ENCODE measurements at regions not wholly inside any gene's neighbourhood (a gene's known extent, or its start where the extent isn't known, plus 50 kb on each side); places are given as distances from the start of the nearest gene placed in this dataset.

- DNase-seq, result no peak
Observed at GRCh38 chr1:69363236-69363635, 204.5 kb upstream of the LRRC7 start.

GRCh38 chr1:69373520-69373919 is 194.2 kb upstream of the LRRC7 start:
- DNase-seq, result no peak

- no peak for DNase-seq
Observed at GRCh38 chr1:69376408-69376807, 191.3 kb upstream of the LRRC7 start.

GRCh38 chr1:69377507-69377906 is 190.2 kb upstream of the LRRC7 start:
- no peak for DNase-seq

GRCh38 chr1:69388044-69388443 is 179.7 kb upstream of the LRRC7 start:
- no peak for DNase-seq

GRCh38 chr1:69400128-69400527 is 167.6 kb upstream of the LRRC7 start:
- no peak for DNase-seq

GRCh38 chr1:69401879-69402278 is 165.8 kb upstream of the LRRC7 start:
- DNase-seq, result no peak

GRCh38 chr1:69403756-69404320 is 163.9 kb upstream of the LRRC7 start:
- no peak for DNase-seq

- no peak for DNase-seq
Observed at GRCh38 chr1:69404486-69404885, 163.2 kb upstream of the LRRC7 start.

GRCh38 chr1:69406244-69406643 is 161.5 kb upstream of the LRRC7 start:
- DNase-seq, result no peak

GRCh38 chr1:69409731-69410456 is 157.8 kb upstream of the LRRC7 start:
- no peak for DNase-seq

GRCh38 chr1:69410457-69410850 is 157.3 kb upstream of the LRRC7 start:
- DNase-seq, result no peak

GRCh38 chr1:69410893-69411292 is 156.8 kb upstream of the LRRC7 start:
- DNase-seq, result no peak

GRCh38 chr1:69411617-69412016 is 156.1 kb upstream of the LRRC7 start:
- DNase-seq, result no peak

- no peak for DNase-seq
Observed at GRCh38 chr1:69413129-69413528, 154.6 kb upstream of the LRRC7 start.

- no peak for DNase-seq
Observed at GRCh38 chr1:69414574-69414973, 153.1 kb upstream of the LRRC7 start.

GRCh38 chr1:69421286-69421685 is 146.4 kb upstream of the LRRC7 start:
- no peak for DNase-seq

GRCh38 chr1:69425871-69426270 is 141.9 kb upstream of the LRRC7 start:
- DNase-seq, result no peak

- no peak for DNase-seq
Observed at GRCh38 chr1:69426401-69426800, 141.3 kb upstream of the LRRC7 start.

- DNase-seq, result no peak
Observed at GRCh38 chr1:69433073-69433472, 134.6 kb upstream of the LRRC7 start.

- DNase-seq, result no peak
Observed at GRCh38 chr1:69436151-69436550, 131.6 kb upstream of the LRRC7 start.

GRCh38 chr1:69438056-69438795 is 129.5 kb upstream of the LRRC7 start:
- DNase-seq, result peak; percentile 59

- DNase-seq, result no peak
Observed at GRCh38 chr1:69441496-69441895, 126.2 kb upstream of the LRRC7 start.

GRCh38 chr1:69451196-69451595 is 116.5 kb upstream of the LRRC7 start:
- DNase-seq, result no peak

Measured in left kidney (tissue), 1 donor.